ENCODE measurements at regions not wholly inside any gene's neighbourhood (a gene's known extent, or its start where the extent isn't known, plus 50 kb on each side); places are given as distances from the start of the nearest gene placed in this dataset.

GRCh38 chr5:162512935-162513565, 445.5 kb downstream of the GABRG2 start:
- no peak for TF ChIP-seq CREB1 (CRISPR knock-in tag; IDR thresholded peaks at IDR 0.05)
- TF ChIP-seq, protein P1, sequence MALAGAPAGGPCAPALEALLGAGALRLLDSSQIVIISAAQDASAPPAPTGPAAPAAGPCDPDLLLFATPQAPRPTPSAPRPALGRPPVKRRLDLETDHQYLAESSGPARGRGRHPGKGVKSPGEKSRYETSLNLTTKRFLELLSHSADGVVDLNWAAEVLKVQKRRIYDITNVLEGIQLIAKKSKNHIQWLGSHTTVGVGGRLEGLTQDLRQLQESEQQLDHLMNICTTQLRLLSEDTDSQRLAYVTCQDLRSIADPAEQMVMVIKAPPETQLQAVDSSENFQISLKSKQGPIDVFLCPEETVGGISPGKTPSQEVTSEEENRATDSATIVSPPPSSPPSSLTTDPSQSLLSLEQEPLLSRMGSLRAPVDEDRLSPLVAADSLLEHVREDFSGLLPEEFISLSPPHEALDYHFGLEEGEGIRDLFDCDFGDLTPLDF (CRISPR knock-in tag; IDR thresholded peaks at IDR 0.05), result no peak
- no peak for TF ChIP-seq CTCF (IDR thresholded peaks at IDR 0.05)
- TF ChIP-seq FOXJ3 (CRISPR knock-in tag; IDR thresholded peaks at IDR 0.05; ENCODE audit: borderline replicate concordance), result no peak
- TF ChIP-seq ATF1 (CRISPR knock-in tag; IDR thresholded peaks at IDR 0.05), result no peak
- TF ChIP-seq, protein P2, sequence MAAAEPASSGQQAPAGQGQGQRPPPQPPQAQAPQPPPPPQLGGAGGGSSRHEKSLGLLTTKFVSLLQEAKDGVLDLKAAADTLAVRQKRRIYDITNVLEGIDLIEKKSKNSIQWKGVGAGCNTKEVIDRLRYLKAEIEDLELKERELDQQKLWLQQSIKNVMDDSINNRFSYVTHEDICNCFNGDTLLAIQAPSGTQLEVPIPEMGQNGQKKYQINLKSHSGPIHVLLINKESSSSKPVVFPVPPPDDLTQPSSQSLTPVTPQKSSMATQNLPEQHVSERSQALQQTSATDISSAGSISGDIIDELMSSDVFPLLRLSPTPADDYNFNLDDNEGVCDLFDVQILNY (CRISPR knock-in tag; IDR thresholded peaks at IDR 0.05), result no peak
- TF ChIP-seq, protein P3, sequence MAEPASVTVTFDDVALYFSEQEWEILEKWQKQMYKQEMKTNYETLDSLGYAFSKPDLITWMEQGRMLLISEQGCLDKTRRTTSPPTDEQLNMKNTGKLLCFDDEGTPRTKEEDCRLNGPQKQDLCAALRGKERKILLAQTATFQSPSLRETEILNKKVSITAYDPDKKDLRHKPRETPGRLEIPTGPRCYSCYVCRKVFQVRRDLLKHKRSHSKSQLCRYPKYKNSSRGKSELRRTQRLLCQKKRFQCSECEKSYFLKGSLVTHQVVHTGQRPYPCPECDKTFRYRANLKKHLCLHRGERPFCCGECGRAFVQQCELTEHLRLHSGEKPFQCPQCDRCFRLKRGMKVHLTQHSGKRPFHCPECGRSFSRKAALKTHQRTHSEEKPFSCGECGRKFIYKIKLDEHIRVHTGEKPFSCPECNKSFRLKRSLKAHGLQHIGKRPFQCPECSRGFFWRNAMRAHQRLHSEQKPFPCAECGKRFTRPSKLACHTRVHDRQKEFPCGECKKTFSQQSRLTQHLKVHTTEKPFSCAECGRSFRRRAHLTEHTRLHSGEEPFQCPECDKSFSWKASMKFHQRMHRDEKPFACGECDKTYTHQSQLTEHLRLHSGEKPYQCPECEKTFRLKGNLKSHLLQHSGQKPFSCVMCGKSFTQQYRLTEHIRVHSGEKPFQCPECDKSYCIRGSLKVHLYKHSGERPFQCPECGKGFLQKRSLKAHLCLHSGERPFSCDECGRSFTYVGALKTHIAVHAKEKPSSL (CRISPR knock-in tag; conservative IDR thresholded peaks at IDR 0.05), result no peak

Data from WTC11 (cell line).